ENCODE measurements at regions not wholly inside any gene's neighbourhood (a gene's known extent, or its start where the extent isn't known, plus 50 kb on each side); places are given as distances from the start of the nearest gene placed in this dataset.

DNA sequence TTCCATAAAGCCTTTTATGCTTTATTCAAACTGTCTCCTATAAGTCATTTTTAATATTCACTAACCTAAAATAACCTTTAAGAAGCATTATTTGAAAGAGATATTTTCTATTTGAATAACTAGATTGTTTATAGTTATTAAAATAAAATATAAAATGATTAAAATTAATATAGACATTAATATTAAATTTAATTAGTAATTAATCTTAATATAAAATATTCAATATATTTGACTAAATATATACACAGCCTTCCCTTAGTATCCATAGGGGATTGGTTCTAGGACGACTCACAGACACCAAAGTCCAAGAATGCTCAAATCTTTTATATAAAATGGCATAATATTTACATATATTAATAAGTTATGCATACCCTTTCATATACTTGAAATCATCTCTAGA is 1014.1 kb downstream of the TBL1XR1 start:
- TF ChIP-seq, protein P1, sequence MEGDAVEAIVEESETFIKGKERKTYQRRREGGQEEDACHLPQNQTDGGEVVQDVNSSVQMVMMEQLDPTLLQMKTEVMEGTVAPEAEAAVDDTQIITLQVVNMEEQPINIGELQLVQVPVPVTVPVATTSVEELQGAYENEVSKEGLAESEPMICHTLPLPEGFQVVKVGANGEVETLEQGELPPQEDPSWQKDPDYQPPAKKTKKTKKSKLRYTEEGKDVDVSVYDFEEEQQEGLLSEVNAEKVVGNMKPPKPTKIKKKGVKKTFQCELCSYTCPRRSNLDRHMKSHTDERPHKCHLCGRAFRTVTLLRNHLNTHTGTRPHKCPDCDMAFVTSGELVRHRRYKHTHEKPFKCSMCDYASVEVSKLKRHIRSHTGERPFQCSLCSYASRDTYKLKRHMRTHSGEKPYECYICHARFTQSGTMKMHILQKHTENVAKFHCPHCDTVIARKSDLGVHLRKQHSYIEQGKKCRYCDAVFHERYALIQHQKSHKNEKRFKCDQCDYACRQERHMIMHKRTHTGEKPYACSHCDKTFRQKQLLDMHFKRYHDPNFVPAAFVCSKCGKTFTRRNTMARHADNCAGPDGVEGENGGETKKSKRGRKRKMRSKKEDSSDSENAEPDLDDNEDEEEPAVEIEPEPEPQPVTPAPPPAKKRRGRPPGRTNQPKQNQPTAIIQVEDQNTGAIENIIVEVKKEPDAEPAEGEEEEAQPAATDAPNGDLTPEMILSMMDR (IDR thresholded peaks at IDR 0.05) = no peak
- no peak for TF ChIP-seq POLR2A (IDR thresholded peaks at IDR 0.05)

All from lower leg skin (tissue), 3 donors.